Inflammatory macrophage treated with lipopolysaccharide for 4 hours (primary cell): ENCODE measurements at regions not wholly inside any gene's neighbourhood (a gene's known extent, or its start where the extent isn't known, plus 50 kb on each side); places are given as distances from the start of the nearest gene placed in this dataset.
"Not testable (repeated sequence)": the region's sequence is repeated elsewhere in the genome, so short reads cannot be mapped to it uniquely, and the experiment has no call there.

Source experiments
- DNase-seq: peaks from one replicate; pipeline ENCODE4 v3.0.0-alpha.2; 2020

- DNase-seq: not testable (repeated sequence)
These were observed 243.2 kb downstream of the CWH43 start for GRCh38 chr4:49229243-49229642.

- not testable (repeated sequence) for DNase-seq
These were observed 243.6 kb downstream of the CWH43 start for GRCh38 chr4:49229713-49230112.

- DNase-seq: not testable (repeated sequence)
These were observed 247.3 kb downstream of the CWH43 start for GRCh38 chr4:49233346-49233745.

GRCh38 chr4:49233749-49234148, 247.7 kb downstream of the CWH43 start:
- DNase-seq: not testable (repeated sequence)

GRCh38 chr4:49234382-49234781, 248.3 kb downstream of the CWH43 start:
- not testable (repeated sequence) for DNase-seq

GRCh38 chr4:49235413-49236160, 249.5 kb downstream of the CWH43 start:
- not testable (repeated sequence) for DNase-seq

- DNase-seq: not testable (repeated sequence)
These were observed 250.4 kb downstream of the CWH43 start for GRCh38 chr4:49236474-49236873.

- not testable (repeated sequence) for DNase-seq
These were observed 255.2 kb downstream of the CWH43 start for GRCh38 chr4:49241295-49241694.

GRCh38 chr4:49262786-49263185, 276.7 kb downstream of the CWH43 start:
- not testable (repeated sequence) for DNase-seq

GRCh38 chr4:49270435-49270834, 284.4 kb downstream of the CWH43 start:
- DNase-seq: not testable (repeated sequence)

GRCh38 chr4:49270912-49271311, 284.8 kb downstream of the CWH43 start:
- not testable (repeated sequence) for DNase-seq

- DNase-seq: not testable (repeated sequence)
These were observed 299.8 kb downstream of the CWH43 start for GRCh38 chr4:49285905-49286304.

GRCh38 chr4:49286926-49287745, 301.1 kb downstream of the CWH43 start:
- DNase-seq: not testable (repeated sequence)

- not testable (repeated sequence) for DNase-seq
These were observed 301.8 kb downstream of the CWH43 start for GRCh38 chr4:49287893-49288292.

GRCh38 chr4:49288796-49289195, 302.7 kb downstream of the CWH43 start:
- DNase-seq: not testable (repeated sequence)

- not testable (repeated sequence) for DNase-seq
These were observed 328.7 kb downstream of the CWH43 start for GRCh38 chr4:49314815-49315214.

- not testable (repeated sequence) for DNase-seq
These were observed 334.8 kb downstream of the CWH43 start for GRCh38 chr4:49320725-49321410.

- DNase-seq: not testable (repeated sequence)
These were observed 335.6 kb downstream of the CWH43 start for GRCh38 chr4:49321511-49322300.

GRCh38 chr4:49322610-49323572, 336.8 kb downstream of the CWH43 start:
- not testable (repeated sequence) for DNase-seq

- DNase-seq: not testable (repeated sequence)
These were observed 337.5 kb downstream of the CWH43 start for GRCh38 chr4:49323573-49323940.
